Neural cell (in vitro differentiated cells): ENCODE measurements at regions not wholly inside any gene's neighbourhood (a gene's known extent, or its start where the extent isn't known, plus 50 kb on each side); places are given as distances from the start of the nearest gene placed in this dataset.

Experiments used
- EP300 ChIP-seq: fragments of 450-650 bp; conservative IDR thresholded peaks from 2 replicates; pipeline ENCODE4 v1.6.1; 2014; ENCODE audit warnings: antibody characterized with exemption, mild to moderate bottlenecking, moderate library complexity; ENCODE audit not compliant: poor library complexity, severe bottlenecking
- EZH2 ChIP-seq: fragments of 200-600, 300-800 bp; shearing (Covaris generic), sonication (generic); IDR thresholded peaks from 2 replicates; pipeline ENCODE4 v1.6.1; 2014; ENCODE audit warnings: antibody characterized with exemption, low read length, borderline replicate concordance, mild to moderate bottlenecking; ENCODE audit not compliant: insufficient read depth, poor library complexity, severe bottlenecking
- MXI1 ChIP-seq: fragments of 450-650 bp; conservative IDR thresholded peaks from 2 replicates; pipeline ENCODE4 v1.6.1; 2014; ENCODE audit warnings: antibody characterized with exemption, mild to moderate bottlenecking; ENCODE audit not compliant: poor library complexity, severe bottlenecking
- POLR2AphosphoS5 ChIP-seq: IDR thresholded peaks from 2 replicates; pipeline ENCODE4 v1.6.1; 2012
- RAD21 ChIP-seq: fragments of 450-650 bp; conservative IDR thresholded peaks from 2 replicates; pipeline ENCODE4 v1.6.1; 2014; ENCODE audit warnings: antibody characterized with exemption, mild to moderate bottlenecking, moderate library complexity
- SMC3 ChIP-seq: fragments of 450-650 bp; conservative IDR thresholded peaks from 2 replicates; pipeline ENCODE4 v1.6.1; 2014; ENCODE audit warnings: antibody characterized with exemption, mild to moderate bottlenecking, moderate library complexity; ENCODE audit not compliant: poor library complexity
- TAF1 ChIP-seq: IDR thresholded peaks from 2 replicates; pipeline ENCODE4 v1.6.1; 2012; ENCODE audit warnings: low read depth
- TF ChIP-seq, protein P1 (sequence below): fragments of 450-650 bp; IDR thresholded peaks from 2 replicates; pipeline ENCODE4 v1.5.1; 2014; ENCODE audit warnings: antibody characterized with exemption, mild to moderate bottlenecking, moderate library complexity; ENCODE audit not compliant: poor library complexity, severe bottlenecking
- TF ChIP-seq, protein P2 (sequence below): IDR thresholded peaks from 2 replicates; pipeline ENCODE4 v1.6.1; 2012; ENCODE audit warnings: borderline replicate concordance

DNA sequence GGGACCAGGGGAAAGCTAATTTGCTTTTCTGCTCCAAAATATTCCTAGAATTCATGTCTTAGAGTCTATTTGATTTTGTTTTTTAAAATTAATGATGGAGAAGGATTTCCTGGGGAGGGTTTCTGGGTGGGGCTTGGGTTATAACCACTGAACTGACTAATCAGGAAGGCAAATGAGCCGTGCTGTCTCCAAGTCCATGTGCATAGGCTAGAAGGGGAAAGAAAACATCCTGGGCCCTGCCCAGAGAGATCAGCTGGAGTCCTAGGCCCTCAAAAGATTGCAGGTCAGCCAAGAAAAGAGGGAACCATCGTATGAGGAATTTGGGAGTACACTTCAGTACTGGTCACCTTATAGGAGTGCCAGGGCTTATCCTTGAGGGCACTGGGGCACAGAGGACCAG lies 480.2 kb upstream of the CELF4 start:
- TF ChIP-seq, protein P1, sequence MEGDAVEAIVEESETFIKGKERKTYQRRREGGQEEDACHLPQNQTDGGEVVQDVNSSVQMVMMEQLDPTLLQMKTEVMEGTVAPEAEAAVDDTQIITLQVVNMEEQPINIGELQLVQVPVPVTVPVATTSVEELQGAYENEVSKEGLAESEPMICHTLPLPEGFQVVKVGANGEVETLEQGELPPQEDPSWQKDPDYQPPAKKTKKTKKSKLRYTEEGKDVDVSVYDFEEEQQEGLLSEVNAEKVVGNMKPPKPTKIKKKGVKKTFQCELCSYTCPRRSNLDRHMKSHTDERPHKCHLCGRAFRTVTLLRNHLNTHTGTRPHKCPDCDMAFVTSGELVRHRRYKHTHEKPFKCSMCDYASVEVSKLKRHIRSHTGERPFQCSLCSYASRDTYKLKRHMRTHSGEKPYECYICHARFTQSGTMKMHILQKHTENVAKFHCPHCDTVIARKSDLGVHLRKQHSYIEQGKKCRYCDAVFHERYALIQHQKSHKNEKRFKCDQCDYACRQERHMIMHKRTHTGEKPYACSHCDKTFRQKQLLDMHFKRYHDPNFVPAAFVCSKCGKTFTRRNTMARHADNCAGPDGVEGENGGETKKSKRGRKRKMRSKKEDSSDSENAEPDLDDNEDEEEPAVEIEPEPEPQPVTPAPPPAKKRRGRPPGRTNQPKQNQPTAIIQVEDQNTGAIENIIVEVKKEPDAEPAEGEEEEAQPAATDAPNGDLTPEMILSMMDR: no peak
- TF ChIP-seq POLR2AphosphoS5: no peak
- no peak for TF ChIP-seq EP300
- TF ChIP-seq, protein P2, sequence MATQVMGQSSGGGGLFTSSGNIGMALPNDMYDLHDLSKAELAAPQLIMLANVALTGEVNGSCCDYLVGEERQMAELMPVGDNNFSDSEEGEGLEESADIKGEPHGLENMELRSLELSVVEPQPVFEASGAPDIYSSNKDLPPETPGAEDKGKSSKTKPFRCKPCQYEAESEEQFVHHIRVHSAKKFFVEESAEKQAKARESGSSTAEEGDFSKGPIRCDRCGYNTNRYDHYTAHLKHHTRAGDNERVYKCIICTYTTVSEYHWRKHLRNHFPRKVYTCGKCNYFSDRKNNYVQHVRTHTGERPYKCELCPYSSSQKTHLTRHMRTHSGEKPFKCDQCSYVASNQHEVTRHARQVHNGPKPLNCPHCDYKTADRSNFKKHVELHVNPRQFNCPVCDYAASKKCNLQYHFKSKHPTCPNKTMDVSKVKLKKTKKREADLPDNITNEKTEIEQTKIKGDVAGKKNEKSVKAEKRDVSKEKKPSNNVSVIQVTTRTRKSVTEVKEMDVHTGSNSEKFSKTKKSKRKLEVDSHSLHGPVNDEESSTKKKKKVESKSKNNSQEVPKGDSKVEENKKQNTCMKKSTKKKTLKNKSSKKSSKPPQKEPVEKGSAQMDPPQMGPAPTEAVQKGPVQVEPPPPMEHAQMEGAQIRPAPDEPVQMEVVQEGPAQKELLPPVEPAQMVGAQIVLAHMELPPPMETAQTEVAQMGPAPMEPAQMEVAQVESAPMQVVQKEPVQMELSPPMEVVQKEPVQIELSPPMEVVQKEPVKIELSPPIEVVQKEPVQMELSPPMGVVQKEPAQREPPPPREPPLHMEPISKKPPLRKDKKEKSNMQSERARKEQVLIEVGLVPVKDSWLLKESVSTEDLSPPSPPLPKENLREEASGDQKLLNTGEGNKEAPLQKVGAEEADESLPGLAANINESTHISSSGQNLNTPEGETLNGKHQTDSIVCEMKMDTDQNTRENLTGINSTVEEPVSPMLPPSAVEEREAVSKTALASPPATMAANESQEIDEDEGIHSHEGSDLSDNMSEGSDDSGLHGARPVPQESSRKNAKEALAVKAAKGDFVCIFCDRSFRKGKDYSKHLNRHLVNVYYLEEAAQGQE: no peak
- TF ChIP-seq EZH2: no peak
- TF ChIP-seq TAF1: no peak
- TF ChIP-seq MXI1: no peak
- no peak for TF ChIP-seq SMC3
- no peak for TF ChIP-seq RAD21
